ENCODE measurements at regions not wholly inside any gene's neighbourhood (a gene's known extent, or its start where the extent isn't known, plus 50 kb on each side); places are given as distances from the start of the nearest gene placed in this dataset.
"Not testable (repeated sequence)": the region's sequence is repeated elsewhere in the genome, so short reads cannot be mapped to it uniquely, and the experiment has no call there.

- DNase-seq = peak; percentile 90
Measured at GRCh38 chr3:29156086-29156715, 124.7 kb upstream of the RBMS3 start.

- DNase-seq = no peak
Measured at GRCh38 chr3:29164825-29165224, 116.0 kb upstream of the RBMS3 start.

GRCh38 chr3:29167180-29167579 is 113.7 kb upstream of the RBMS3 start:
- DNase-seq = no peak

DNA sequence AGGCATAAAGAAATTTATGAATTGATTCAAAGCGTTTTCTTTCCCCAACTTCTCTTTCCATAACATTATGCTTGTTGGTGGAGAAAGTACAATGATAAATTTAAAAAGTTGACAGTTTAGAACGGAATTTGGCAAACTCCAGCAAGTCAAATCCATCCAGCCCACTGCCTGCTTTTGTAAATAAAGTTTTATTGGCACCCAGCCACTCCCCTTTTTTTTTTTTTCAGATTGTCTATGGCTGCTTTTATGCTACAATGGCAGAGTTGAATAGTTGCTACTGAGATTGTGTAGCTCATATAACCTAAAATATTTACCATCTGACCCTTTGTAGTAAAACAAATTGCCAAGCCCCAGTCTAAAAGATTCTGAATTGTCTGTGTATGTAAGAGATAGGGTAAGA is 112.8 kb upstream of the RBMS3 start:
- DNase-seq = no peak

DNA sequence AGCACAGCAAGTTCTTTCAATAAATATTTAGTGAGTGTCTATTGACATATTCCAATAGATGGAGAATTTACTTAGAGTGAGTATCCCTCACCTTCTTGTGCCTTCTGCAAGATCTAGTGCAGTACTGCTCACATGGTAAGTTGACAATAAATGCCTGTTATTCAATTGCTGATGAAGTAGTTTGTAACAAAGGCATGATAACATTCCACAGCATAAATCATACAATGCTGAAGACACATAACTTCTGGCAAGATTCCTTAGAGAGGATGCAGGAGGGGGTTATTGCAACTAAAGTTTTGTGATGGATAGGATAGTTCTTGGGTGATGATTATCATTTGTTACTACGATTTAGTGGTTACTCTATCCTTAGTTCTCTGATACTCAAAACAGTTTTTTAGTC is 112.2 kb upstream of the RBMS3 start:
- no peak for DNase-seq

DNA sequence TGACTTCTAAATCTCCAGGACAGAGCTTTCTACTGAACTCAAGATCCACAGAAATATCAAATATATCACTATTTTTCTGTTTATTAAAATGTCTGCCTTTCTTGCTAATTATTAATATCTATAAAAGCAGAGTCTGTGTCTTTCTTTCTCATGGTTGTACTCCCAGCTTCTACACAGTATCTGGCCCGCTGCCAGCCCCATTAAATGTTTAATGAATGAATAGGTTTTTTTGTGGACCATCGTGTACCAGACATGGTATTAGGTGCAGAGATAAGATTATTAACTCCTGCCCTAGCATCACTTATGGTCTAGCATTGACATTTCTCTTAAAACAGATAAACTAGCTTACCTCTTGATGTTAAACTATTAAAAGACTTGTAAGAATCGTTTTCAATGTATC is 111.4 kb upstream of the RBMS3 start:
- DNase-seq = no peak

DNA sequence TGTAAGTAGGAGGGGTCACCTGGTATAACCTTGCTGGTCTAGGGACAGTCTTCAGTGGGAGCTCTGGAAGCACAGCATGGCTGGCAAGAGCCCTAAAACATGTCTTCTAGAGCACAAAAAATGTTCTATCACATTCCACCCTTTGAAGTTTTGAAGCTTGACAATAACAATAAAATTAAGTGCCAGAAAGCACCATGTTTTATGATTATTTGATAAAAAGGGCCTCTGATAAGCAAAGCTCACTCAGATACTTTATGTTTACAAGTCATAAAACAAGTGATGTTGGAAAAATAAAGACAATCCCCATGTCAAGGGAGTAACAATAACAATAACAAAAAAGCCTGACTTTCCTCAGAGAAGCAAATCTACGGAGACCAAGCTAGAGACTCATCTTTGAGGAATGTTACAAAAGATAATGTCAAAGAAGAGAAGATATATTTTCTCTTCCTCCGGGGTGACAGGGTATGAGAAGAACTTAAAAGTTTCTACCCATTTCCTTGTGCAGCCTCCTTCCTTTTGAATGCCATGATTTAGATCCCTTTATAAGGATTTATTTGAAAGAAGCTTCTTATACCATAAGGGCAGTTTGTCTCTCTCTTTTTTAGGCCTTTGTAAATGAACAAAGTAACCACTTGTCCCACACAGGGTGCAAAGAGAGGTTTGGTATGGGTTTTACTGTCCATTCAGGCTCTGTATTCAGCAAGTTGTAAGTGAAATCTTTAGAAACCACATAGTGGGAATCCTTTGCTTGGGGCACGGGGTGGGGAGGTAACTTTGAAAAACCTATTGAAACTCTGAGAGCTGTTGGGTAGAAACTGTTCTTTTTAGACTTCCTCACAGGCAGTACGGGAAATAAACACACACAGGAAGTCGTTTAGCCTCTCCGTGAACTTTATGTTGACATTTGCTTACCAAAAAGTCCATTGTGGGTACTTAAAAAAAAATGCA is 109.6 kb upstream of the RBMS3 start:
- DNase-seq = no peak

GRCh38 chr3:29176501-29176900 is 104.4 kb upstream of the RBMS3 start:
- no peak for DNase-seq

- DNase-seq = no peak
Measured at GRCh38 chr3:29178809-29179793, 101.8 kb upstream of the RBMS3 start.

- no peak for DNase-seq
Measured at GRCh38 chr3:29181149-29181780, 99.6 kb upstream of the RBMS3 start.

DNA sequence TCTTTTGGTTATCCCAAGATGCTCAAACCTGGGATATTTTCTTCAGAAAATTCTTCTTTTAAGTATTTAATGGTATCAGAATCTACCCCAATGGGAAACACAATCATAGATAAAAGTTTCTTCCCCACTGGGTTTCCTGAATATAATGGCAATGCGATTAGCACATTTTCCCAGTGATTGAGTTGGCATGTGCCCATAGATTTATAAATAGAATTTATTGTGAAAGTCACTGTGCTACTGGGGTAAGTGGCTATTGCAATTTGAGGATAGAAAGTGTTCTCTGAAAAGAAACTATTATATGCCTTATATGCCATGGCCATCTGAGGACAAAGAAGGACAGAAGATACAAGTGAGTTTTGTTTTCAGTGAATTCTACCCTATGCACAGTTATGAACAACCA is 99.0 kb upstream of the RBMS3 start:
- DNase-seq = no peak

DNA sequence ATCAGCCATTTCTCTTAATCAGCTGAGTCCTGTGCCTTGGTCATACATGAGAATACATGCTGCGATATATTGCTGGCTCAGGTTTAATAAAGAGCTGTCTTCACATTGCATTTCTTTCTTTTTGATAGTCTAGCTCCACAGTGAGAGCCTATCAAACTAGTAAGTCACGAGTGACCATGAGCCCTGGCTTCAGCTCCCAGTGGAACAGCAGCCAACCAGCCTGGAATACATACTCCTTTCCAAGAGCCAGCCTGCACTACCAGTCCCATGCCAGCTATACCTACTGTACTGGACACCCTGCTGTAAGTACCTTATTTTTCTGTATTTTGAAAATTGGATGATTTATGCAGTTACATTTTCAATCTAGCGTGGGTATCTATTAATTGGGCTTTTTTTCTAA is 98.0 kb upstream of the RBMS3 start:
- DNase-seq = not testable (repeated sequence)

DNA sequence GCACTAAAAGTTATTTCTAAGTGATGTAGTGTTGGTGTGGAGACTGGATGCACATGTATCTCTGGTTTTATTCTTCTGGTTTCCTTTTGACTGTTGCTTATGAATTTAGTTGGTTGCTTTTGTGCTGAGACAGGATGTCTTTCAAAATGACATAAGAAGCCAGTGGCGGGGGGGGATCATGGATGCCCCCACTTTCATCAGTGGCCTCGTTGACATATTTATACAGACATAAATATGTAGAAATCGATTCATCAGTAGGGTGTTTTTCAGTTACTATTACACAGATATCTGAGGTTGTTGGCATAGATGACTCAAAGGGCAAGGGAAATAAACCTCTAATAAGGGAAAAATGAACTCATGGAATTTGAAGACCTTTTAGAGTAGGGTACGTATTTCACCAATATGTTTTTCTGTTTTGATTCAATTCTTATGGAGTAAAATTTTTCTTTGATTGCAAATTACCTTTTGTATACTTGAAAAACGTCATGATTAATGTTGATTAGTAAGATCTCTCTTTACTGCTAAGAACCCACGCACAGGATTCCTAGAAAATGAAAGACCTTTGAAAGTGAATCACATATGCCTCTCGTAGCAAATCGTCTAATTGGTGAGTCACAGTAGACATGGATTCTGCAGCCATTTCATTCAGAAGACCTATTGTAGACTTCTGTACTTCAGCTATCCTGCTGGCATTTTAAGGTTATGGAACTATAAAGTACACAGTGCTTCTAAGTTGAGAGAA is 97.4 kb upstream of the RBMS3 start:
- no peak for DNase-seq

- no peak for DNase-seq
Measured at GRCh38 chr3:29185706-29186105, 95.2 kb upstream of the RBMS3 start.

DNA sequence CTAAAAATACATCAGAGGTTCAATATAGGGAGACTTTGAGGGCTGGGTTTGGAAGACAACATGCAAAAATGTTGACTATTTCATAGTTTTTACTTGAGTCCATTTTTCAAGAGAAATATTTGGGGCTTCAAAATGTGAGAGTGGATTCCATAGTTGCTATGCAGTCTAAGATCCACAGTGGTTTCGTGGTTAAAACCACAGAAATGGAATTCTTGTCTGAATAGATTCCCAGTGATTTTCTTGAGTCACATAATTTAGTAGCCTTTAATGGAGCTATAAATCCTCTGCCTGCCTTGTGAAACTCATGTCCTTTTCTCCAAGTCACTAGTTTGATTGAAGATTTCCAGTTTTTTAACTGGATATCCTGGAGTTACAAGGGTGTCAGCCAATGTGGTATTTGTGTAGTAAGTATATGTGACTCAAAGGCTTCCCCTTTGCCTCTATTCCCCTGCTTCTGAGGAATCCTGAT is 94.7 kb upstream of the RBMS3 start:
- no peak for DNase-seq

DNA sequence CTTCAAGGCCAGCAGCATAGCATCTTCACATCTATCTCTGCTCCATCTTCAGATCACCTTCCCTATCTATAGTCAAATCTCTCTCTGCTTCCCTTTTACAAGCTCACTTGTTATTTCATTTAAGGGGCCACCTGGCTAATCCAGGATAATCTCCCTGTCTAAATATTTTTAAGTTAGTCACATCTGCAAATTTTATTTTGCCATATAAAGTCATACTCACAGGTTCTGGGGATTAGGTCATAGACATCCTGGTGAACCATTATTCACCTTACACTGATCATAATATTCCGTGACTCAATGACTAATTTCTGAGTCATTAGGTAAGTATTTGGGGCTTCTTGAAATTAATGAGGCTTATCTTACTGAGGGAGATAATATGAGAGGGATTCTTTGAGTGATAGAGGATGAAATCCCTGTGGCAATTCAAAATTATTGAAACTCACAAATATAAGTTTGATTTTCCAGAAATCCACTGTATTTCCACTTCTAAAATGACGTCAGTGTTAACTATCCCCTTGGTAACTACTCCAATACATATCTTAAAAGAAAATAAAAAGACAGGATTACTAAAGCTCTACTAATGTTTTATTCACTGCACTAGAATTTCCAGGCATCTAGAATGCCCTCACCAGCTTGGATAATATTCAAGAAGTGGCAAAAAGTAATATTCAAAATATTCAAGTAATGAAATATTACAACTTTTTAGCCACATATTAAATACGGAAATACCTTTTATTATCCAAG is 93.7 kb upstream of the RBMS3 start:
- peak; percentile 51 for DNase-seq

DNA sequence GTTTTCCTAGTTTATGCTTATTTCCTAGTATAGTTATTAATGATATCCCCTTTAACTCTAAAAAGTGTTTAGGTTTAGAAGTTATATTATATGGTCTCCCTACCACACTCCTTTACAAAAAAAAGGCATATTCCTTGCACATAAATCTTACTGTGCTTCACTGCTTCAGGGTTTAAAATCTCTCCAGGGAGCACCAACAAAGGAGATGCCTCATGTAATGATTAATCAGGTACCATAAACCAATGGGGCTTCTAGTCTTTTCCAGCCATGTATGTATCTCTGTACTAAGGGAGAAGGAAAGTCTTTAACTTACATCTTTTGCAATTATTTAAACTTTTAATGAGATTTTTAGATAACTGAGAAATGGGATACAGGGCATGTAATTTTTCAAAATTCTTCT is 91.5 kb upstream of the RBMS3 start:
- no peak for DNase-seq

DNA sequence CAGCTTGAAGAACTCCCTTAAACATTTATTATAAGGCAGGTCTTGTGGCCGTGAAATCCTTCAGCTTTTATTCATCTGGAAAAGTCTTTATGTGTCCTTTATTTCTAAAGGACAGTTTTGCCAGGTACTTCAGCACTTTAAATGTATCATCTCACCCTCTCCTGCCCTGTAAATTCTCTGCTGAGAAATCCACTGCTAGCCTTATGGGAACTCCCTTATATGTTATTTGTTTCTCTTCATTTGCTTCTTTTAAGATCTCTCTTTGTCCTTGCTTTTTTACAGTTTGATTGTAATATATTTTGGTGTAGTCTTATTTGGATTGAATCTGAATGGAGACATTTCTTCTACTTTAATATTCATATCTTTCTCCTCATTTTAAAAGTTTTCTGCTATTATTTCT is 86.7 kb upstream of the RBMS3 start:
- no peak for DNase-seq

- no peak for DNase-seq
Measured at GRCh38 chr3:29195056-29195455, 85.8 kb upstream of the RBMS3 start.

DNA sequence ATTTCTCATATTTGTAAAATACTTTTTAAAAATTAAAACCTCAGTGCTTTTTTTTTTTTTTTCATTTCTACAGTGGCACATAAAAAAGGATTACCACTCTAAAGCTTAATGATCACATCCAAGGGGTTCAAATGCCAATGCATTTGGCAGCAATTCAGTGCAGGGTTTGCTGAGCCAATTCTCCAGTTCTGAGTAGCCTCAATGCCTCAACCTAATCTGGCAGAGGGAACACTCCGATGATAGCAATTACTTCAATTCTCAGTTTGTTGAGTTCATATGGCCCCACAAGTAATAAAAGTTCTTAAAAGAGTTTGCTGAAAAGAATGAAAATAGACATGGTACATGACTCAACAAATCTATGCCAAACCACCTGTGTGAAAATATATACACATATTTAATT is 79.3 kb upstream of the RBMS3 start:
- DNase-seq = no peak

- DNase-seq = no peak
Measured at GRCh38 chr3:29202378-29202777, 78.5 kb upstream of the RBMS3 start.

All from NCI-H524 treated with DMSO at 0.1 percent for 48 hours (cell line).